Neural progenitor cell (in vitro differentiated cells): ENCODE measurements at regions not wholly inside any gene's neighbourhood (a gene's known extent, or its start where the extent isn't known, plus 50 kb on each side); places are given as distances from the start of the nearest gene placed in this dataset.

Source experiments
- CTCF ChIP-seq: fragments of 200-600 bp; sonication (generic); IDR thresholded peaks from 2 replicates; pipeline ENCODE4 v1.5.1; 2017; ENCODE audit warnings: antibody characterized with exemption, mild to moderate bottlenecking
- EZH2 ChIP-seq: fragments of 200-600 bp; sonication (generic); IDR thresholded peaks from 2 replicates; pipeline ENCODE4 v1.6.1; 2017; ENCODE audit warnings: antibody characterized with exemption, mild to moderate bottlenecking, moderate library complexity

GRCh38 chr17:79451167-79451566 lies 159.7 kb downstream of the RBFOX3 start:
- TF ChIP-seq CTCF, result no peak
- TF ChIP-seq EZH2, result no peak
